CD4-positive, alpha-beta T cell treated with Interleukin-17A for 1 hour (primary cell): ENCODE measurements at regions not wholly inside any gene's neighbourhood (a gene's known extent, or its start where the extent isn't known, plus 50 kb on each side); places are given as distances from the start of the nearest gene placed in this dataset.
"Not testable (repeated sequence)": the region's sequence is repeated elsewhere in the genome, so short reads cannot be mapped to it uniquely, and the experiment has no call there.

ENCODE experiments used
- DNase-seq: peaks from one replicate; pipeline ENCODE4 v3.0.0-alpha.2; 2020

GRCh38 chr2:11075221-11075620, 80.0 kb upstream of the SLC66A3 start:
- DNase-seq, result no peak

DNA sequence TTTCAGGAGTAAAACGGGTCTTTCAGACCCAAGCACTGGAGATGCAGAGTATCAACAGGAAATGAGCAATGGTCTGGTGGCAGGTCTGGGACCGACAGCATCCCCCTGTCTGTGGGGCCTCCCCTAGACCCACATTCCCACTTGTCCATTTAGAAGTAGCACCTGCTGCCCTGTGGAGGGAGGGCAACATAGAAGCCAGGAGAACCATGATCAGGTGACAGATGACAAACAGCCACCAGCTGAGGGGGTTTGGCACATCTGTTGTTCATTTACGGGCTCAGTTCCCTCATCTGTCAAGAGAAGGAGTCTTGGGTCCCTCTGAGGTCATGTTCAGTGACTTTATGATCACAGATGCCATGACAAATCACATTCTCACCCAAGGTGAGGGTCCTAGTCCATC, 77.9 kb upstream of the SLC66A3 start:
- DNase-seq, result no peak

GRCh38 chr2:11079136-11079824, 76.0 kb upstream of the SLC66A3 start:
- DNase-seq, result no peak

GRCh38 chr2:11080253-11081115, 74.8 kb upstream of the SLC66A3 start:
- DNase-seq, result no peak

- DNase-seq, result no peak
These were observed 72.4 kb upstream of the SLC66A3 start for GRCh38 chr2:11082880-11083279.

GRCh38 chr2:11088821-11089220, 66.4 kb upstream of the SLC66A3 start:
- not testable (repeated sequence) for DNase-seq

DNA sequence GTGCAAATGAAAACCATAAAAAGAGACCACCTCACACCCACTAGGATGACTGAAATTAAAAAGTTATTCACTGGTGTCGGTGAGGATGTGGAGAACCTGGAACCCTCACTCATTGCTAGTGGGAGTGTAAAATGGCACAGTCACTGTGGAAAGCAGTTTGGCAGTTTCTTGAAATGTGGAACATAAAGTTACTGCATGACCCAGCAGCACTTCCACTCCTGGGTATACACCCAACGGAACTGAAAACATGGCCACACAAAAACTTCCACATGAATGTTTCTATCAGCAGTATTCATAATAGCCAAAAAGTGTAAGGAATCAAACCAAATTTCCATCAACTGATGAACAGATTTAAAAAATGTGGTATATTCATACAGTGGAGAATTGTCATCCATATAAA, 65.1 kb upstream of the SLC66A3 start:
- DNase-seq, result no peak

DNA sequence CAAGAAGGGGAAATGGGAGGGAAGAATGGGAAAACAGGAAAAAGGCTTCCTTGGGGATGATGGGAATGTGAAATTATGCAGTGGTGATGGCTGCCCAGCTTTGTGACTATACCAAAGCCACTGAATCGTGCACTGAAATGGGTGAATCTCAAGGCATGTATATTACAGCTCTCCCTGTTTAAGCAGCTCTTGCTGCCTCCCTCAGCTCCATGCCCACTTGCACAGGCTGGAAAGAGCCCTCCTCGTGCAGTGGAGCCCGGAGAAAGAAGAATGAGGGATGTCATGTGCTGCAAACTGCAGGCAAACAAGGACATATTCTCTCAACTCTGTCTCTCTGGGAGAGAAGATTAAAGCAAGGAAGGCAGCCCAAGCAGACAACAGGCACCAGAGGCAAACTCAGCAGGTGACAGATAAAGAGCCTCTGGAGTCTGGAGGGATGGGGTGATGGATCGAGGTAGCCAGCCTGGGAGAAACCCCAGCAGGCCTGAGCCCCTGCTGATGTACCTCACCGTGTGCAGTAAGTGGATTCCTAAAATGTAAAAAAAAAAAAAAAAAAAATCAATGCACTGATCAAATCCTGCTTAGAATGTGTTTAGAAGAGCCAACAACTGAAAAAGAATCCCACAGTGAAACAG, 62.4 kb upstream of the SLC66A3 start:
- no peak for DNase-seq

DNA sequence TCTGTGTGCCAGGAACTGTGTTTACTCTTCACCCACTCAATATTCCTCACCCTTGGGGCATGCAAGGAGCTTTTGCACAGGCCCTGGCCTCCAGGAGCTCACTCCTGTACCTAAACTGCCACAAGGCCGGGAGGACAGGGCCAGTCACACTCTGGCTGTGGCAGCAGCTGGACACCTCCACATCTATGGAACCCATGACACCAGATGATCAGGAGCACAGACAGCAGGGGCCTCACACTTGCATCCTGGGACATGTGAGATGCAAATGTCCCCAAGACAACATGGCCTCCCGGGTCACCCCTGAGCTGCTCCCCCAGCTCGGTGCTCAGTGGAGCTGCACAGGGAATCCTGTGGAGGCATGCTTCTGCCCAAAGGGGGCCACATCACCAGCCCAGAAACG, 61.8 kb upstream of the SLC66A3 start:
- DNase-seq, result no peak

DNA sequence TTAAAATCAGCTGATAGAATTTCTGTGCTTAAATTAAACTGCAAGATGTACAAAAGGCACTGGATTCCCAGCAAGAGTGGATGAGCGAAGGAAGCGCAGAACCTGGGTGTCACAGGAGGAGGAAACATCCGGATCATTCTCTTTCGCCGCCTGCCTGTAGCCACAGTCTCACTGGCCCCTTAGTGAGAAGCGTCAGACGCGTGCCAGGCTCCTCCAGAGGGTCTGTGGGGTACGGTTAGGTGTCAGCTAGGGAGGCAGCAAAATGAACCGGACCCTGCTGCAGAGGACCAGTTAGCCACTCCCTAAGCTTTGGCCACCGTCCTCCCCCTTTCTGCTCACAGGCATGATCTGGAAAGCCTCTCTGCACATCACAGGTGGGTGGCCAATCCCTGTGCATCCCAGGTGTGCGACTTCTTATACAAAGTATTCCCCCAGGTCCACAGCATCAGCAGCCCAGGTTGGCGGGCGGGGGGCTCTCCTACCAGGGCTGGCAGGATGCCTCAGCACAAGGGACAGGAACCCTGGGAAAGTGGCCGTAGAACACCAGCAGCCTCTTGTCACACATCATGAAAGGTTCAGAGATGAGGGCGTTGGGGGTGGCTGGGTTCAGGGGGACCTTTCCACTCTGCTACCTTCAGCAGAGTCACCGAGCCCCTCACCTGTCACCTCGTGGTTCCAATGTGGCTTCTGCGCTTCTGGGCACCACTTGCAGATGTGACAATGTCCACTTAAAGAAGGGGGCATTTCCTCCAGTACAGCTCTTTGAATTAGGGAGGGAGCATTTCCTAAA, 61.1 kb upstream of the SLC66A3 start:
- no peak for DNase-seq

GRCh38 chr2:11096591-11096990, 58.7 kb upstream of the SLC66A3 start:
- no peak for DNase-seq

DNA sequence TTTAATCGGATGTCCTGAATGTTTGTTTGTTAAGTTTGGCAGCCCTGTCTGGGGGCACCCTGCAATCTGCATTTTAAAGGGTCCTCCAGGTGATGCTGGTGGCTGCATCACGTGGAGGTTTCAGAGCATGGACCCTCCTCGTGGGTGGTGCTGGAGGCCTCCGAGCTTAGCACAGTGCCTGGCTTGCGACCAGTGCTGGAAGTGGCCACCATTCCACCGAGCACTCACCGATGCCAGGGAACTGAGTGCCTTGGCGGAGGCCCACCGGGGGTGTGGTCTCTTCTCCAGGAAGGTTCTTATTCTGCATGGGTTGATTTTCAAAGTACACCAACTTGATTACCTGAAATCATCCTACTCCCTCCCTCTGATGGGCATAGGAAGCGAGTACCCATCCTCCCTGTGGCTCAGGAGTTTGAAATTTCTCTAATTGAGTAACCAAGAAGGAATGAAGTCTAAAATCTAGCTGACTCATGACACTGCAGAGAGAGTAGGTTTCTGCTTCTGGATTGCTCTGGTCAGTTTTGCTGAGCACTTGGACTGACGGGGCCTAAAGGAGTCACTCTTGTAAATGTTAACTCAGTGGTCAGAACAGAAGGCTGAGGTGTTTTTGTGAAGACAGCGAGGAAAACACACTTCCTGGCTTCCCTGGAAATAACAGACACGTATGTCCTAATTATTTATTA, 58.1 kb upstream of the SLC66A3 start:
- DNase-seq, result no peak

- DNase-seq, result no peak
These were observed 57.3 kb upstream of the SLC66A3 start for GRCh38 chr2:11097854-11098387.

GRCh38 chr2:11099122-11100065, 55.9 kb upstream of the SLC66A3 start:
- no peak for DNase-seq

- no peak for DNase-seq
These were observed 55.1 kb upstream of the SLC66A3 start for GRCh38 chr2:11100130-11100529.

DNA sequence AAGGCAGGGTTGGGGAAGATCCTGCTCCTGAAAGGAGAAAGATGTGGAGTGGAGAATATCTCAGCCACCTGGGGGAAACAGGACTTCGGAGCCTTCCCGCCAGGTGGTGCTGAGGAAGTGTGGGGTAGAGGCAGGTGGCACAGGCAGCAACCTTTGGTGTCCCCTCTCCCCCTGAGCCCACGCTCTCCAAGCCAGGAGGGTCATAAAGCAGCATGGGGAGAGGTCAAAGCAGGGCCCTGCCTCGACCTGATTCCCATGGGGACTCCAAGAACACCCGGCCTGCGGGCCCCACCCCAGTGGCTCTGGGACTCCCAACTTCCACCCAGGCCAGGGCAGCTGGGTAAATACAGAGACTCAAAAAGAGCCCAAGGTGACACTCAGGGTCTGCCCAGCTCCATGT, 54.3 kb upstream of the SLC66A3 start:
- no peak for DNase-seq

DNA sequence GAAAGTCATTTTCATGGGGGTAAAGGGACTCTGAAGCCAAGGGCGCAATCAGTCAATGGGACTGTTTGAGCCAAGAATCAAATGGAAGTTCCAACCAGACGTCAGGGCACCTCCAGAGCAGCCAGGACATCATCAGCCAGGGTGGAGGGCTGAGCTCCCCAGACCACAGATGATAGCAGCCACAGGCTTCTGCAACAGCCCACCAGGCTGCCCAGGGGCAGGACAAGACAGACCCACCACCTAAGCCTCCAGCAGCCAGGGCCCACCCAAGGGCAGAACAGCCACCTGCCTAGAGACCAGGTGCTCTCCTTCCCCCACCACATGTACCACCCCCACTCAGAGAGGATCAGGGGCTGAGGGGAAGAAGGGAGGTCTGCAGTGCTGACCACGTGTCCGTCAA, 53.8 kb upstream of the SLC66A3 start:
- DNase-seq, result no peak

DNA sequence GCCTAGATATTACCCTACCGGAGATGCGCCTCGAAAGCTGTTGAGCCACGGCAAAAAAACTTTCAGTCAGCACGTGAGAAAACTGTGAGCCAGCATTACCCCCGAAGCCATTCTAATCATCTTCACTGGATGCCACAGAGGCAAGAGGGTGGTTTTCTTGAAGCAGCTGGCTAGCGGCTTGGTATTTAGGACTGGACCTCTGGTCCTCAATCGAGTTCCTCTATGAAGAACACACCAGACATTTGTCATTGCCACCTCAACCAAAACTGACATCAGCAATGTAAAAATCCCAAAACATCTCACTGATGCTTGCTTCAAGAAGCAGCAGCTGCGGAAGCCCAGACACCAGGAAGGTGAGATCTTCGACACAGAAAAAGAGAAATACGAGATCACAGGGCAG, 52.8 kb upstream of the SLC66A3 start:
- DNase-seq, result no peak

GRCh38 chr2:11102956-11103860, 52.1 kb upstream of the SLC66A3 start:
- no peak for DNase-seq
